OCI-LY1 (cell line): ENCODE measurements at regions not wholly inside any gene's neighbourhood (a gene's known extent, or its start where the extent isn't known, plus 50 kb on each side); places are given as distances from the start of the nearest gene placed in this dataset.

Source experiments
- CTCF ChIP-seq: fragments of 200-600 bp; sonication (generic), shearing (Covaris generic); IDR thresholded peaks from 2 replicates; pipeline ENCODE4 v1.5.1; 2017; ENCODE audit warnings: mild to moderate bottlenecking, antibody characterized with exemption, low read length, moderate library complexity, mixed read lengths
- EZH2 ChIP-seq: fragments of 200-600 bp; sonication (generic), shearing (Covaris generic); IDR thresholded peaks from 2 replicates; pipeline ENCODE4 v1.8.0; 2017; ENCODE audit warnings: borderline replicate concordance, mixed run types, mild to moderate bottlenecking, antibody characterized with exemption, low read length, moderate library complexity, mixed read lengths

GRCh38 chr10:44650691-44651661, 260.2 kb upstream of the TMEM72 start:
- TF ChIP-seq CTCF (no peak), EZH2 (no peak)
